Caco-2 (cell line): ENCODE measurements at regions not wholly inside any gene's neighbourhood (a gene's known extent, or its start where the extent isn't known, plus 50 kb on each side); places are given as distances from the start of the nearest gene placed in this dataset.
"Not testable (repeated sequence)": the region's sequence is repeated elsewhere in the genome, so short reads cannot be mapped to it uniquely, and the experiment has no call there.

Experiments
- BruUV-seq: library from RNA; stranded (reverse); fragments of 400-500 nt; replicated peaks from 2 replicates; lab custom pipeline; 2021; lab: Mats Ljungman, UMichigan
- CTCF ChIA-PET: fragments of 300-600 bp; sonication (Branson Sonifier 250); formaldehyde crosslinking; loops from one replicate; lab custom pipeline; 2022; ENCODE audit warnings: antibody characterized with exemption; lab: Charles Lee
- POLR2A ChIA-PET: fragments of 300-600 bp; sonication (Branson Sonifier 250); formaldehyde crosslinking; loops from one replicate; lab custom pipeline; 2022; ENCODE audit warnings: antibody characterized with exemption; lab: Charles Lee
- DNase-seq, 2 experiments: peaks; one replicate each; pipeline versions ENCODE4 v3.0.0 to v3.0.0-alpha.2; 2020 to 2022
- H3K27me3 ChIP-seq: replicated peaks from 2 replicates; pipeline ENCODE4 v1.6.0; 2011; ENCODE audit warnings: low read length; ENCODE audit not compliant: control insufficient read depth, insufficient read depth
- H3K36me3 ChIP-seq: 2 replicates; pipeline ENCODE4 v1.5.1; 2011; ENCODE audit warnings: low read length; ENCODE audit not compliant: control insufficient read depth, insufficient read depth
- H3K4me1 ChIP-seq: fragments of 250-450 bp; sonication (Bioruptor Pico); 2 replicates; pipeline ENCODE4 v1.5.1; 2020; ENCODE audit warnings: mild to moderate bottlenecking
- H3K4me3 ChIP-seq: 2 replicates; pipeline ENCODE4 v1.5.1; 2011; ENCODE audit warnings: low read depth, mild to moderate bottlenecking, control low read depth, low read length
- H3K9me3 ChIP-seq: fragments of 250-450 bp; sonication (Bioruptor Pico); 2 replicates; pipeline ENCODE4 v1.5.1; 2020; ENCODE audit warnings: mild to moderate bottlenecking, moderate library complexity
- H3K27ac Mint-ChIP-seq: one replicate; pipeline ENCODE4 v1.8.0; 2022; ENCODE audit warnings: mixed read lengths; ENCODE audit not compliant: unreplicated experiment
- H3K27me3 Mint-ChIP-seq: one replicate; pipeline ENCODE4 v1.8.0; 2022; ENCODE audit warnings: mixed read lengths; ENCODE audit not compliant: insufficient read depth, unreplicated experiment
- H3K36me3 Mint-ChIP-seq: one replicate; pipeline ENCODE4 v1.8.0; 2022; ENCODE audit warnings: mild to moderate bottlenecking, mixed read lengths; ENCODE audit not compliant: insufficient read depth, unreplicated experiment
- H3K4me1 Mint-ChIP-seq: one replicate; pipeline ENCODE4 v1.8.0; 2022; ENCODE audit warnings: low read depth, mixed read lengths; ENCODE audit not compliant: unreplicated experiment
- H3K4me3 Mint-ChIP-seq: one replicate; pipeline ENCODE4 v1.8.0; 2022; ENCODE audit warnings: mild to moderate bottlenecking, moderate library complexity, mixed read lengths; ENCODE audit not compliant: unreplicated experiment
- H3K9me3 Mint-ChIP-seq: one replicate; pipeline ENCODE4 v1.8.0; 2022; ENCODE audit warnings: mixed read lengths; ENCODE audit not compliant: unreplicated experiment
- CTCF ChIP-seq, 2 experiments: fragments of 200-600 bp in 1 of 2; IDR thresholded peaks; 1 replicate in 1 of 2; 2 replicates in 1 of 2; pipeline versions ENCODE4 v1.5.1 to v1.8.0; 2011 to 2022; ENCODE audit warnings: antibody characterized with exemption in 1 of 2, control low read depth in 1 of 2, inconsistent platforms in 1 of 2, low read depth in 1 of 2, low read length in 1 of 2, mild to moderate bottlenecking in 1 of 2, moderate library complexity in 1 of 2; ENCODE audit not compliant: insufficient read depth in 1 of 2, severe bottlenecking in 1 of 2, unreplicated experiment in 1 of 2
- intact Hi-C: fragments of 100-400 bp; cut with micrococcal nuclease; formaldehyde crosslinking; loops from one replicate; pipeline ENCODE4 v1.10.0; 2022; ENCODE audit not compliant: unreplicated experiment

DNA sequence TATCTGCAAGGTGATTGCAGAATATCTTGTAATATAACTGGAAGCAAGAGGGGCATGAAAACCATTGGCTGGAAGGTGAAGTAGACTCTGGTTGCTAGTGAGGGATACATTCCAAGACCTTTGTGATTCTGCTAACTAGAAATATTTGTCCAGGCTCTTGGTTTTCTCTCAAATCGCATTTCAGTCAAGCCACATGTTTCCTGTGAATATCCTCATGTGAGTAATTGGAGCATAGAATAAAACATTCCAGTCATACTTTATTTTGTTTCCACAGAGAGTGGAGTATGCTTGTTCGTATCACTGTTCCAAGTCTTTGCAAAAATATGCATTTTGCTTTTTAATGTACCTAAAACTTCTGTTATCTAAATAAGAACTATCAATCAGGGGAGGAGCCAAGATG lies 850.0 kb downstream of the EPHA3 start:
- no peak overlapping the region for H3K4me3 ChIP-seq
- intact Hi-C loops, result no loop called here
- no peaks in the 10 kb centered on the region for H3K4me1 ChIP-seq
- H3K27me3 ChIP-seq, result no peaks in the 10 kb centered on the region
- Mint-ChIP-seq H3K4me1 (no peaks in the 10 kb centered on the region), H3K4me3 (no peak overlapping the region), H3K27ac (no peak overlapping the region), H3K27me3 (no peaks in the 10 kb centered on the region), H3K9me3 (no peaks in the 10 kb centered on the region), H3K36me3 (no peaks in the 10 kb centered on the region)
- ChIA-PET CTCF (no interaction called here), POLR2A (no interaction called here)
- DNase-seq, result no peak
- TF ChIP-seq CTCF (IDR thresholded peaks at IDR 0.05; ENCODE audit: insufficient read depth in 1 of 2, low read depth in 1 of 2, low read length in 1 of 2, severe bottlenecking in 1 of 2, unreplicated experiment in 1 of 2), result no peak
- H3K36me3 ChIP-seq, result no peaks in the 10 kb centered on the region
- H3K9me3 ChIP-seq, result no peaks in the 10 kb centered on the region
- BruUV-seq, result no TSS peak

DNA sequence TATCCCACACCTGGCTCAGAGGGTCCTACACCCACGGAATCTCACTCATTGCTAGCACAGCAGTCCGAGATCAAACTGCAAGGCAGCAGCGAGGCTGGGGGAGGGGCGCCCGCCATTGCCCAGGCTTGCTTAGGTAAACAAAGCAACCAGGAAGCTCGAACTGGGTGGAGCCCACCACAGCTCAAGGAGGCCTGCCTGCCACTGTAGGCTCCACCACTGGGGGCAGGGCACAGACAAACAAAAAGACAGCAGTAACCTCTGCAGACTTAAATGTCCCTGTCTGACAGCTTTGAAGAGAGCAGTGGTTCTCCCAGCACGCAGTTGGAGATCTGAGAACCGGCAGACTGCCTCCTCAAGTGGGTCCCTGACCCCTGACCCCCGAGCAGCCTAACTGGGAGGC lies 850.7 kb downstream of the EPHA3 start:
- not testable (repeated sequence) for H3K27me3 Mint-ChIP-seq, H3K27ac Mint-ChIP-seq

DNA sequence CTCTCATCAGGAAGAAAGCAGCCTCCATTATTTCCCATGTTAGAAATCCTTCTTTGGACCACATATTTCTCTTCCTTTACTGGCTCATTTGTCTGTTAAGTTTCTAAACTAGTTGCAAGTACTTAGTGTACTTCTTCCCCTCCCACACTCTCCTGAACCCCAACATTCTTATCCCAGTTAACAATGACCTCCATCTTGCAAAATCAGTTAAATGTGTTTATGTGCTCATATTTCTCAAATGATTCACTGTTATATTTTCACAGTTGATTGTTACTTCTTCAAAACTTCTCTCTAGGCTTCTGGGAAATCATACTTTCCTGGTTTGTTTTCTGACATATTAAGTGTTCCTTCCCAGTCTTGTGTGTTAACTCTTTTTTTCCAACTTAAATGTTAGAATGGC lies 856.9 kb downstream of the EPHA3 start:
- TF ChIP-seq CTCF (IDR thresholded peaks at IDR 0.05; ENCODE audit: insufficient read depth in 1 of 2, low read depth in 1 of 2, low read length in 1 of 2, severe bottlenecking in 1 of 2, unreplicated experiment in 1 of 2), result no peak
- BruUV-seq, result no TSS peak
- no peaks in the 10 kb centered on the region for H3K27me3 ChIP-seq
- H3K9me3 Mint-ChIP-seq, result peaks cover 25% of the 10 kb centered on the region
- H3K27ac Mint-ChIP-seq, result no peak overlapping the region
- no peak overlapping the region for H3K4me3 ChIP-seq
- no peaks in the 10 kb centered on the region for H3K36me3 Mint-ChIP-seq
- H3K36me3 ChIP-seq, result no peaks in the 10 kb centered on the region
- no peaks in the 10 kb centered on the region for H3K27me3 Mint-ChIP-seq
- no peaks in the 10 kb centered on the region for H3K4me1 Mint-ChIP-seq
- intact Hi-C loops, result no loop called here
- CTCF ChIA-PET, result interaction anchor here (0.7 kb wide), 1 partner anchor 1435 kb away, joined by 3 read pairs; no protein-coding TSS in a partner anchor
- DNase-seq, result no peak
- POLR2A ChIA-PET, result no interaction called here
- H3K4me3 Mint-ChIP-seq, result no peak overlapping the region
- H3K9me3 ChIP-seq, result no peaks in the 10 kb centered on the region
- no peaks in the 10 kb centered on the region for H3K4me1 ChIP-seq

More for the DNA sequence above, 850.7 kb downstream of the EPHA3 start:
- H3K4me1 Mint-ChIP-seq, H3K4me3 ChIP-seq, H3K4me3 Mint-ChIP-seq, CTCF ChIA-PET, H3K36me3 ChIP-seq, H3K9me3 Mint-ChIP-seq, H3K36me3 Mint-ChIP-seq, intact Hi-C loops, DNase-seq, BruUV-seq, H3K27me3 ChIP-seq, H3K4me1 ChIP-seq, H3K9me3 ChIP-seq, POLR2A ChIA-PET: not testable (repeated sequence)
